HUES48 (cell line): ENCODE measurements at regions not wholly inside any gene's neighbourhood (a gene's known extent, or its start where the extent isn't known, plus 50 kb on each side); places are given as distances from the start of the nearest gene placed in this dataset.

Experiments
- H3K27ac ChIP-seq: one replicate; pipeline ENCODE4 v1.7.0; 2013; ENCODE audit warnings: low read depth, low read length, inconsistent platforms
- H3K27me3 ChIP-seq: 2 replicates; pipeline ENCODE4 v1.6.1; 2013; ENCODE audit warnings: mild to moderate bottlenecking, low read length; ENCODE audit not compliant: control insufficient read depth, insufficient read depth
- H3K36me3 ChIP-seq: 2 replicates; pipeline ENCODE4 v1.6.1; 2013; ENCODE audit warnings: low read length; ENCODE audit not compliant: control insufficient read depth, insufficient read depth
- H3K4me1 ChIP-seq: 2 replicates; pipeline ENCODE4 v1.6.1; 2013; ENCODE audit warnings: mild to moderate bottlenecking, low read length; ENCODE audit not compliant: control insufficient read depth, insufficient read depth
- H3K4me3 ChIP-seq: 2 replicates; pipeline ENCODE4 v1.5.1; 2013; ENCODE audit warnings: mild to moderate bottlenecking, low read depth, low read length
- H3K9ac ChIP-seq: 2 replicates; pipeline ENCODE4 v1.6.1; 2013; ENCODE audit warnings: mild to moderate bottlenecking, low read depth, low read length, moderate library complexity
- H3K9me3 ChIP-seq: 2 replicates; pipeline ENCODE4 v1.6.1; 2013; ENCODE audit warnings: low read length; ENCODE audit not compliant: control insufficient read depth, insufficient read depth

- Histone ChIP-seq H3K27me3 (no peaks in the 10 kb centered on the region), H3K27ac (no peak overlapping the region), H3K36me3 (no peaks in the 10 kb centered on the region), H3K4me3 (no peak overlapping the region), H3K4me1 (peaks cover 7% of the 10 kb centered on the region; the same call in 1 of the 2 replicates), H3K9ac (no peak overlapping the region), H3K9me3 (no peaks in the 10 kb centered on the region)
These were observed 476.1 kb upstream of the MEF2C start for GRCh38 chr5:89359046-89359445.

- H3K36me3 ChIP-seq, result no peaks in the 10 kb centered on the region
- no peak overlapping the region for H3K27ac ChIP-seq
- no peak overlapping the region for H3K9ac ChIP-seq
- H3K4me3 ChIP-seq, result no peak overlapping the region
- no peaks in the 10 kb centered on the region for H3K27me3 ChIP-seq
- peaks cover 6% of the 10 kb centered on the region; the same call in 1 of the 2 replicates for H3K4me1 ChIP-seq
- H3K9me3 ChIP-seq, result no peaks in the 10 kb centered on the region
These were observed 471.0 kb upstream of the MEF2C start for GRCh38 chr5:89353837-89354551.

- Histone ChIP-seq H3K4me3 (no peak overlapping the region), H3K9me3 (no peaks in the 10 kb centered on the region), H3K36me3 (no peaks in the 10 kb centered on the region), H3K27me3 (no peaks in the 10 kb centered on the region), H3K27ac (no peak overlapping the region), H3K9ac (no peak overlapping the region), H3K4me1 (peaks cover 6% of the 10 kb centered on the region; the same call in 1 of the 2 replicates)
These were observed 469.0 kb upstream of the MEF2C start for GRCh38 chr5:89351975-89352374.

- H3K4me3 ChIP-seq, result no peak overlapping the region
- no peaks in the 10 kb centered on the region for H3K27me3 ChIP-seq
- no peak overlapping the region for H3K27ac ChIP-seq
- peaks cover 6% of the 10 kb centered on the region; the same call in 1 of the 2 replicates for H3K4me1 ChIP-seq
- no peak overlapping the region for H3K9ac ChIP-seq
- H3K36me3 ChIP-seq, result no peaks in the 10 kb centered on the region
- no peaks in the 10 kb centered on the region for H3K9me3 ChIP-seq
These were observed 468.2 kb upstream of the MEF2C start for GRCh38 chr5:89351222-89351621.

- Histone ChIP-seq H3K4me1 (peaks cover 6% of the 10 kb centered on the region; the same call in 1 of the 2 replicates), H3K4me3 (no peak overlapping the region), H3K27me3 (no peaks in the 10 kb centered on the region), H3K36me3 (no peaks in the 10 kb centered on the region), H3K9me3 (no peaks in the 10 kb centered on the region), H3K9ac (no peak overlapping the region), H3K27ac (no peak overlapping the region)
These were observed 467.7 kb upstream of the MEF2C start for GRCh38 chr5:89350684-89351083.

- Histone ChIP-seq H3K27me3 (no peaks in the 10 kb centered on the region), H3K27ac (no peak overlapping the region), H3K4me3 (no peak overlapping the region), H3K9me3 (no peaks in the 10 kb centered on the region), H3K4me1 (peaks cover 6% of the 10 kb centered on the region; the same call in 1 of the 2 replicates), H3K9ac (no peak overlapping the region), H3K36me3 (no peaks in the 10 kb centered on the region)
These were observed 466.4 kb upstream of the MEF2C start for GRCh38 chr5:89349246-89349980.

GRCh38 chr5:89346573-89346972 lies 463.6 kb upstream of the MEF2C start:
- Histone ChIP-seq H3K4me1 (peaks cover 9% of the 10 kb centered on the region), H3K27ac (no peak overlapping the region), H3K4me3 (no peak overlapping the region), H3K36me3 (no peaks in the 10 kb centered on the region), H3K9ac (no peak overlapping the region), H3K27me3 (no peaks in the 10 kb centered on the region), H3K9me3 (no peaks in the 10 kb centered on the region)

GRCh38 chr5:89343666-89344065 lies 460.7 kb upstream of the MEF2C start:
- no peaks in the 10 kb centered on the region for H3K27me3 ChIP-seq
- H3K27ac ChIP-seq, result no peak overlapping the region
- peaks cover 9% of the 10 kb centered on the region for H3K4me1 ChIP-seq
- no peak overlapping the region for H3K9ac ChIP-seq
- H3K4me3 ChIP-seq, result no peak overlapping the region
- no peaks in the 10 kb centered on the region for H3K9me3 ChIP-seq
- H3K36me3 ChIP-seq, result no peaks in the 10 kb centered on the region

GRCh38 chr5:89342106-89342876 lies 459.3 kb upstream of the MEF2C start:
- no peak overlapping the region for H3K4me3 ChIP-seq
- H3K27ac ChIP-seq, result no peak overlapping the region
- no peaks in the 10 kb centered on the region for H3K36me3 ChIP-seq
- H3K9ac ChIP-seq, result no peak overlapping the region
- H3K4me1 ChIP-seq, result peaks cover 9% of the 10 kb centered on the region
- no peaks in the 10 kb centered on the region for H3K9me3 ChIP-seq
- no peaks in the 10 kb centered on the region for H3K27me3 ChIP-seq

- Histone ChIP-seq H3K9ac (no peak overlapping the region), H3K36me3 (no peaks in the 10 kb centered on the region), H3K4me3 (no peak overlapping the region), H3K27me3 (no peaks in the 10 kb centered on the region), H3K27ac (no peak overlapping the region), H3K4me1 (peaks cover 9% of the 10 kb centered on the region), H3K9me3 (no peaks in the 10 kb centered on the region)
These were observed 456.0 kb upstream of the MEF2C start for GRCh38 chr5:89338935-89339334.

- Histone ChIP-seq H3K9ac (no peak overlapping the region), H3K36me3 (no peaks in the 10 kb centered on the region), H3K4me3 (no peak overlapping the region), H3K27me3 (no peaks in the 10 kb centered on the region), H3K27ac (no peak overlapping the region), H3K4me1 (no peaks in the 10 kb centered on the region), H3K9me3 (no peaks in the 10 kb centered on the region)
These were observed 453.1 kb upstream of the MEF2C start for GRCh38 chr5:89336111-89336510.
